GM12878 (cell line): ENCODE measurements at regions not wholly inside any gene's neighbourhood (a gene's known extent, or its start where the extent isn't known, plus 50 kb on each side); places are given as distances from the start of the nearest gene placed in this dataset.

Source experiments
- ATAC-seq: fragments of 200-7000 bp; cut with Tn5 transposase; 3 replicates; pipeline ENCODE4 v1.9.1; 2020; ENCODE audit warnings: mild to moderate bottlenecking, moderate library complexity
- BruUV-seq: library from RNA; stranded (reverse); fragments of 400-500 nt; replicated peaks from 2 replicates; lab custom pipeline; 2021; lab: Mats Ljungman, UMichigan
- CTCF ChIA-PET: fragments of 300-600 bp; sonication (Branson Sonifier 250); formaldehyde crosslinking; extraction: SDS; loops from one replicate; lab custom pipeline; 2021; ENCODE audit warnings: inconsistent platforms; lab: Yijun Ruan, JAX
- POLR2A ChIA-PET: fragments of 350-600 bp; formaldehyde crosslinking; extraction: SDS; loops from one replicate; lab custom pipeline; 2021; ENCODE audit warnings: inconsistent platforms; lab: Charles Lee
- RAD21 ChIA-PET: fragments of 300-600 bp; sonication (Branson Sonifier 250); formaldehyde crosslinking; loops from one replicate; lab custom pipeline; 2023; ENCODE audit warnings: antibody characterized with exemption; ENCODE audit not compliant: unreplicated experiment; lab: Charles Lee
- SMC1A ChIA-PET: fragments of 300-600 bp; sonication (Branson Sonifier 250); formaldehyde crosslinking; loops from one replicate; lab custom pipeline; 2023; ENCODE audit not compliant: unreplicated experiment, uncharacterized antibody; lab: Charles Lee
- DNase-seq: peaks from one replicate; pipeline ENCODE4 v3.0.0-alpha.2; 2011; ENCODE audit warnings: low read depth, low spot score
- FAIRE-seq: peaks from 3 replicates; lab custom pipeline; 2011; peaks lifted over from hg19 to GRCh38; lab: Jason Lieb, UNC
- H2AFZ ChIP-seq: 2 replicates; pipeline ENCODE4 v1.6.0; 2011; ENCODE audit warnings: low read depth, low read length, control low read depth; ENCODE audit not compliant: control insufficient read depth
- H3K27ac ChIP-seq: 2 replicates; pipeline ENCODE4 v1.5.1; 2011; ENCODE audit warnings: control low read depth; ENCODE audit not compliant: control insufficient read depth, insufficient read depth
- H3K27me3 ChIP-seq, 2 experiments: replicated peaks in 1 of 2; 2 replicates each; pipeline versions ENCODE4 v1.6.0 to v1.6.1; 2011; ENCODE audit warnings: low read length in 1 of 2; ENCODE audit not compliant: control insufficient read depth in 2 of 2, insufficient read depth in 2 of 2
- H3K36me3 ChIP-seq, 2 experiments: 2 replicates each; pipeline ENCODE4 v1.5.1; 2011; ENCODE audit warnings: low read length in 1 of 2; ENCODE audit not compliant: control insufficient read depth in 2 of 2, insufficient read depth in 2 of 2
- H3K4me1 ChIP-seq: 2 replicates; pipeline ENCODE4 v1.6.1; 2011; ENCODE audit warnings: mild to moderate bottlenecking, low read length, moderate library complexity, mixed read lengths; ENCODE audit not compliant: control insufficient read depth, insufficient read depth
- H3K4me2 ChIP-seq: 2 replicates; pipeline ENCODE4 v1.6.0; 2011; ENCODE audit warnings: control low read depth; ENCODE audit not compliant: control insufficient read depth, insufficient read depth
- H3K4me3 ChIP-seq: fragments of 200-600 bp; sonication (generic); 2 replicates; pipeline ENCODE4 v1.5.1; 2016
- H3K79me2 ChIP-seq: 2 replicates; pipeline ENCODE4 v1.6.0; 2011; ENCODE audit warnings: low read length; ENCODE audit not compliant: control insufficient read depth, insufficient read depth
- H3K9ac ChIP-seq: 2 replicates; pipeline ENCODE4 v1.8.0; 2011; ENCODE audit warnings: low read length, control low read depth, mixed read lengths; ENCODE audit not compliant: control insufficient read depth, insufficient read depth
- H3K9me3 ChIP-seq: replicated peaks from 3 replicates; pipeline ENCODE4 v1.5.1; 2011; ENCODE audit warnings: mild to moderate bottlenecking, low read length; ENCODE audit not compliant: control insufficient read depth, insufficient read depth
- H4K20me1 ChIP-seq: 2 replicates; pipeline ENCODE4 v1.6.0; 2011; ENCODE audit not compliant: control insufficient read depth, insufficient read depth
- MYC ChIP-seq: IDR thresholded peaks from 2 replicates; pipeline ENCODE4 v1.6.1; 2011; ENCODE audit warnings: mild to moderate bottlenecking, low read length, moderate library complexity, inconsistent platforms; ENCODE audit not compliant: insufficient read depth, insufficient replicate concordance, insufficient read length, severe bottlenecking
- WGBS: methylation state at CpG from one replicate; pipeline ENCODE4 v1.1.6; 2016; ENCODE audit warnings: low lambda C conversion rate; ENCODE audit not compliant: insufficient replicate concordance, insufficient coverage; ENCODE audit errors: missing lambda C conversion rate; 5-methylcytosine and 5-hydroxymethylcytosine counted together
- in situ Hi-C: fragments of 300-500 bp; cut with MboI; formaldehyde crosslinking; loops from 9 replicates; pipeline ENCODE4 v1.14.3; 2018; ENCODE audit warnings: mixed read lengths
- intact Hi-C: fragments of 100-400 bp; cut with micrococcal nuclease; formaldehyde crosslinking; loops from one replicate; pipeline ENCODE4 v1.14.2; 2022; ENCODE audit not compliant: unreplicated experiment
- TF ChIP-seq, protein P1 (sequence below): fragments of 450-650 bp; IDR thresholded peaks from 2 replicates; pipeline ENCODE4 v1.6.1; 2017; ENCODE audit warnings: low read depth, mild to moderate bottlenecking, moderate library complexity
- TF ChIP-seq, protein P2 (sequence below): fragments of 450-650 bp; IDR thresholded peaks from 2 replicates; pipeline ENCODE4 v1.6.1; 2017; ENCODE audit warnings: borderline replicate concordance
- TF ChIP-seq, protein P3 (sequence below): IDR thresholded peaks from 2 replicates; pipeline ENCODE4 v1.6.1; 2012; ENCODE audit warnings: low read length, inconsistent platforms

DNA sequence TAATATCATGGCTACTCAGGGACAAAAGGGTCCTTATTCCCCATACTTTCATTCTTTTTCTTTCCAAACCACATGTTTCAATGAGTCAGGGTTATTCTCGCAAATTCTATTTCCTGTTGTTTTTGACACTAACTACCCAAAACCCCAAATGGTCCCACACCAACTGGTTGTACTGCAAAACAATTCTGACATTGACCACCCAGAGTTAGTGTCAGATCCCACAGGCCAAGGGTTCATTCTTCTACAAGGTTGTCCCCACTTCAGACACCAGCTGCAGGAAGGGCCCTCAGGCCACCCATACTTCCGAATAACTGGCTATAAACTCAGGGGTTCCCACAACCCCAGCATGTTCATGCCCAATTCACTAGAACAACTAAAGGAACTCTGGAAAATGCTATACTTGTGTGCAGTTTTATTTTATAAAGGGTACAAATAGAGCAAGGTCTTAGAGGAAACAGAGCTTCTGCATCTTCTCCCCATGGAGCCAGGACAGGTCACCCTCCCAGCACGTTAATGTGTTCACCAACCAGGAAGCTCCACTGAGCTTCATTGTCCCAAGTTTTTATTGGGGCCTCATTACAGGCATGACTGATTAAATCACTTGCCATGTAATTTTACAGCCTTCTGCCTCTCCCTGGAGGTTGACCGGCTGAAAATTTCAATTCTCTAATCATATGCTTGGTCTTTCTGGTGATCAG is 334.8 kb downstream of the DRD1 start:
- Histone ChIP-seq H4K20me1 (no peaks in the 10 kb centered on the region), H3K79me2 (no peaks in the 10 kb centered on the region), H3K4me2 (no peak overlapping the region), H3K9me3 (no peaks in the 10 kb centered on the region), H3K36me3 (no peaks in the 10 kb centered on the region), H2AFZ (no peak overlapping the region)
- 34% methylated on average over 4 of the region's 4 CpGs for WGBS
- ChIA-PET RAD21 (interaction anchor here (0.8 kb wide), 1 partner anchor 88 kb away, joined by 3 read pairs; no protein-coding TSS in a partner anchor), POLR2A (no interaction called here), CTCF (no interaction called here)
- TF ChIP-seq, protein P1, sequence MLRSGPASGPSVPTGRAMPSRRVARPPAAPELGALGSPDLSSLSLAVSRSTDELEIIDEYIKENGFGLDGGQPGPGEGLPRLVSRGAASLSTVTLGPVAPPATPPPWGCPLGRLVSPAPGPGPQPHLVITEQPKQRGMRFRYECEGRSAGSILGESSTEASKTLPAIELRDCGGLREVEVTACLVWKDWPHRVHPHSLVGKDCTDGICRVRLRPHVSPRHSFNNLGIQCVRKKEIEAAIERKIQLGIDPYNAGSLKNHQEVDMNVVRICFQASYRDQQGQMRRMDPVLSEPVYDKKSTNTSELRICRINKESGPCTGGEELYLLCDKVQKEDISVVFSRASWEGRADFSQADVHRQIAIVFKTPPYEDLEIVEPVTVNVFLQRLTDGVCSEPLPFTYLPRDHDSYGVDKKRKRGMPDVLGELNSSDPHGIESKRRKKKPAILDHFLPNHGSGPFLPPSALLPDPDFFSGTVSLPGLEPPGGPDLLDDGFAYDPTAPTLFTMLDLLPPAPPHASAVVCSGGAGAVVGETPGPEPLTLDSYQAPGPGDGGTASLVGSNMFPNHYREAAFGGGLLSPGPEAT: no peak
- TF ChIP-seq, protein P2, sequence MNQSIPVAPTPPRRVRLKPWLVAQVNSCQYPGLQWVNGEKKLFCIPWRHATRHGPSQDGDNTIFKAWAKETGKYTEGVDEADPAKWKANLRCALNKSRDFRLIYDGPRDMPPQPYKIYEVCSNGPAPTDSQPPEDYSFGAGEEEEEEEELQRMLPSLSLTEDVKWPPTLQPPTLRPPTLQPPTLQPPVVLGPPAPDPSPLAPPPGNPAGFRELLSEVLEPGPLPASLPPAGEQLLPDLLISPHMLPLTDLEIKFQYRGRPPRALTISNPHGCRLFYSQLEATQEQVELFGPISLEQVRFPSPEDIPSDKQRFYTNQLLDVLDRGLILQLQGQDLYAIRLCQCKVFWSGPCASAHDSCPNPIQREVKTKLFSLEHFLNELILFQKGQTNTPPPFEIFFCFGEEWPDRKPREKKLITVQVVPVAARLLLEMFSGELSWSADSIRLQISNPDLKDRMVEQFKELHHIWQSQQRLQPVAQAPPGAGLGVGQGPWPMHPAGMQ: no peak
- TF ChIP-seq, protein P3, sequence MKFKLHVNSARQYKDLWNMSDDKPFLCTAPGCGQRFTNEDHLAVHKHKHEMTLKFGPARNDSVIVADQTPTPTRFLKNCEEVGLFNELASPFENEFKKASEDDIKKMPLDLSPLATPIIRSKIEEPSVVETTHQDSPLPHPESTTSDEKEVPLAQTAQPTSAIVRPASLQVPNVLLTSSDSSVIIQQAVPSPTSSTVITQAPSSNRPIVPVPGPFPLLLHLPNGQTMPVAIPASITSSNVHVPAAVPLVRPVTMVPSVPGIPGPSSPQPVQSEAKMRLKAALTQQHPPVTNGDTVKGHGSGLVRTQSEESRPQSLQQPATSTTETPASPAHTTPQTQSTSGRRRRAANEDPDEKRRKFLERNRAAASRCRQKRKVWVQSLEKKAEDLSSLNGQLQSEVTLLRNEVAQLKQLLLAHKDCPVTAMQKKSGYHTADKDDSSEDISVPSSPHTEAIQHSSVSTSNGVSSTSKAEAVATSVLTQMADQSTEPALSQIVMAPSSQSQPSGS: no peak
- TF ChIP-seq MYC: no peak
- TF ChIP-seq, all 136 proteins: peak for 0
- ATAC-seq (no peak), FAIRE-seq (no peak), DNase-seq (no peak)
- Histone ChIP-seq H3K27me3 (peaks cover 0 to 2% of the 10 kb centered on the region in 2 experiments; a peak in 1 of 4 replicates), H3K4me1 (no peaks in the 10 kb centered on the region), H3K9ac (no peak overlapping the region), H3K4me3 (no peak overlapping the region), H3K27ac (no peak overlapping the region)
- BruUV-seq: no TSS peak
- in situ Hi-C loops (no loop called here), intact Hi-C loops (no loop called here)
- SMC1A ChIA-PET: no interaction called here
